AG09319 (cell line): ENCODE measurements at regions not wholly inside any gene's neighbourhood (a gene's known extent, or its start where the extent isn't known, plus 50 kb on each side); places are given as distances from the start of the nearest gene placed in this dataset.

Experiments used
- DNase-seq: peaks from one replicate; pipeline ENCODE4 v3.0.0-alpha.2; 2010; ENCODE audit warnings: low read depth; ENCODE audit errors: extremely low read depth
- CTCF ChIP-seq: IDR thresholded peaks from 2 replicates; pipeline ENCODE4 v1.5.1; 2011; ENCODE audit warnings: low read depth, mild to moderate bottlenecking, inconsistent platforms, low read length, moderate library complexity

DNA sequence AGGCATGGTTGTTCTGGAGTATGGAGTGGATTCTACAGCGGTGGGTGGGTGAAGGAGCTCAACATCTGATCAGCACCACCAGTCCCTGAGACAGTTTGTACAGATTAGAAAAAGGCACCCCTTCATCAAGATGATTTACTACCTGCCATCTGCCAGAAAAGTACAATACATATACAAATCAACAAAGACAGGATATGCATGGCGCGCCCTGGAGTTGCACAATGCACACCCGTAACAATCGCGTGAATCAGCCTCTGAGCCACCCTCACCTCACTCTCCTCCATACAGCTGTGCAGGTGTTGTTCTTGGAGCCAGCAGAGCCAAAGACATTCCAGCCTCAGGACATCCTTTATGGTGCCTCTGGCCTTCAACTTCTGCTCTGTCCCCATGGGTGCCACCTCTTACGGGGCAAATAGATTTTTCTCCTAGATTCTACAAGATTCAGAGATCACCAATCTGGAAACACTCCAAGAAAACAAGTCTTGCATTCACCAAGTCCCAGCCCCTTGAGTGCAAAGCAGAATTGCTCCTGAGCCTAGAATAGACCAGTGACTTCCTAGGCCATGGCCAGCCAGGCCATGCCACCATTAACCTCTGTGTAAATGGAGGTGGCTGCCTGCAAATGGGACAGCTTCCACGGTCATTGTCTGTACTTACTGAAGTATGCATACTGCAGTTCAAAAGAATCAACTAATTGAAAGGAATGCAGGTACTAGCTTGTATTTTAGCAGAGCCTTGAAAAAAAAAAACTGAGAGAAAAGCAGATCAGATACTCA, 490.9 kb downstream of the SOX6 start:
- TF ChIP-seq CTCF, result no peak
- no peak for DNase-seq

- DNase-seq, result no peak
- TF ChIP-seq CTCF, result no peak
Observed at GRCh38 chr11:15867871-15868270, 488.5 kb downstream of the SOX6 start.

GRCh38 chr11:15870911-15871310, 485.4 kb downstream of the SOX6 start:
- DNase-seq, result no peak
- TF ChIP-seq CTCF, result no peak

GRCh38 chr11:15871904-15872626, 484.3 kb downstream of the SOX6 start:
- no peak for TF ChIP-seq CTCF
- no peak for DNase-seq

- no peak for DNase-seq
- TF ChIP-seq CTCF, result no peak
Observed at GRCh38 chr11:15873501-15873900, 482.8 kb downstream of the SOX6 start.

- DNase-seq, result no peak
- no peak for TF ChIP-seq CTCF
Observed at GRCh38 chr11:15874704-15875103, 481.6 kb downstream of the SOX6 start.

GRCh38 chr11:15875393-15875792, 481.0 kb downstream of the SOX6 start:
- no peak for DNase-seq
- TF ChIP-seq CTCF, result no peak
